H9 (cell line): ENCODE measurements at regions not wholly inside any gene's neighbourhood (a gene's known extent, or its start where the extent isn't known, plus 50 kb on each side); places are given as distances from the start of the nearest gene placed in this dataset.

Source experiments
- DNase-seq: peaks from one replicate; pipeline ENCODE4 v3.0.0-alpha.2; 2017
- H2AFZ ChIP-seq: one replicate; pipeline ENCODE4 v1.6.1; 2013; ENCODE audit warnings: mild to moderate bottlenecking, low read length, control low read depth, moderate library complexity
- H2AK5ac ChIP-seq: 2 replicates; pipeline ENCODE4 v1.6.1; 2013; ENCODE audit warnings: low read length, control low read depth, mixed read lengths; ENCODE audit not compliant: insufficient read length
- H2BK120ac ChIP-seq: one replicate; pipeline ENCODE4 v1.6.1; 2013; ENCODE audit warnings: low read depth, mild to moderate bottlenecking, low read length, control low read depth, inconsistent platforms; ENCODE audit not compliant: poor library complexity, severe bottlenecking
- H2BK12ac ChIP-seq: 2 replicates; pipeline ENCODE4 v1.6.1; 2013; ENCODE audit warnings: low read length, control low read depth, mixed read lengths, low read depth; ENCODE audit not compliant: insufficient read length
- H2BK15ac ChIP-seq: 2 replicates; pipeline ENCODE4 v1.6.1; 2013; ENCODE audit warnings: low read depth, low read length, control low read depth
- H2BK20ac ChIP-seq: one replicate; pipeline ENCODE4 v1.6.1; 2013; ENCODE audit warnings: low read depth, mild to moderate bottlenecking, low read length, control low read depth, inconsistent platforms; ENCODE audit not compliant: poor library complexity, severe bottlenecking
- H2BK5ac ChIP-seq: 2 replicates; pipeline ENCODE4 v1.6.1; 2013; ENCODE audit warnings: low read length, control low read depth, mixed read lengths; ENCODE audit not compliant: insufficient read length
- H3K14ac ChIP-seq: 2 replicates; pipeline ENCODE4 v1.6.1; 2013; ENCODE audit warnings: low read length, control low read depth; ENCODE audit not compliant: insufficient read depth
- H3K18ac ChIP-seq: 2 replicates; pipeline ENCODE4 v1.6.1; 2013; ENCODE audit warnings: low read depth, mild to moderate bottlenecking, mixed read lengths, low read length, control low read depth; ENCODE audit not compliant: insufficient read length
- H3K23ac ChIP-seq: 2 replicates; pipeline ENCODE4 v1.6.1; 2013; ENCODE audit warnings: low read length, control low read depth, mixed read lengths, low read depth; ENCODE audit not compliant: insufficient read length
- H3K23me2 ChIP-seq: 2 replicates; pipeline ENCODE4 v1.6.1; 2013; ENCODE audit warnings: low read depth, mild to moderate bottlenecking, mixed read lengths, low read length, control low read depth; ENCODE audit not compliant: insufficient read length, poor library complexity, severe bottlenecking
- H3K27ac ChIP-seq: 2 replicates; pipeline ENCODE4 v1.5.1; 2013; ENCODE audit warnings: low read length, control low read depth, mixed read lengths, low read depth; ENCODE audit not compliant: insufficient read length
- H3K27me3 ChIP-seq: 2 replicates; pipeline ENCODE4 v1.6.1; 2013; ENCODE audit warnings: low read length, control low read depth, inconsistent platforms; ENCODE audit not compliant: insufficient read depth
- H3K4ac ChIP-seq: 2 replicates; pipeline ENCODE4 v1.6.1; 2013; ENCODE audit warnings: low read depth, mild to moderate bottlenecking, control low read depth, inconsistent platforms, low read length, moderate library complexity
- H3K4me1 ChIP-seq: 2 replicates; pipeline ENCODE4 v1.6.1; 2013; ENCODE audit warnings: low read length, control low read depth, inconsistent platforms; ENCODE audit not compliant: insufficient read depth
- H3K4me2 ChIP-seq: 2 replicates; pipeline ENCODE4 v1.6.1; 2013; ENCODE audit warnings: low read length, control low read depth, mixed read lengths; ENCODE audit not compliant: insufficient read length, insufficient read depth
- H3K56ac ChIP-seq: 2 replicates; pipeline ENCODE4 v1.6.1; 2013; ENCODE audit warnings: low read depth, mild to moderate bottlenecking, mixed read lengths, low read length, control low read depth; ENCODE audit not compliant: insufficient read length
- H3K79me1 ChIP-seq: 2 replicates; pipeline ENCODE4 v1.6.1; 2013; ENCODE audit warnings: low read depth, mild to moderate bottlenecking, moderate library complexity, low read length, control low read depth, inconsistent platforms; ENCODE audit not compliant: insufficient read depth, poor library complexity, severe bottlenecking
- H3K79me2 ChIP-seq: 2 replicates; pipeline ENCODE4 v1.6.1; 2013; ENCODE audit warnings: low read length, control low read depth, inconsistent platforms; ENCODE audit not compliant: insufficient read depth
- H3K9ac ChIP-seq: 2 replicates; pipeline ENCODE4 v1.6.1; 2013; ENCODE audit warnings: low read length, control low read depth, mixed read lengths; ENCODE audit not compliant: insufficient read length; ENCODE audit errors: extremely low read depth
- H3K9me3 ChIP-seq: one replicate; pipeline ENCODE4 v1.6.1; 2013; ENCODE audit warnings: low read depth, low read length, inconsistent platforms; ENCODE audit not compliant: control insufficient read depth
- H3T11ph ChIP-seq: one replicate; pipeline ENCODE4 v1.6.1; 2013; ENCODE audit warnings: mild to moderate bottlenecking, low read length, control low read depth, inconsistent platforms
- H4K20me1 ChIP-seq: one replicate; pipeline ENCODE4 v1.6.1; 2013; ENCODE audit not compliant: control insufficient read depth, insufficient read length, insufficient read depth
- H4K5ac ChIP-seq: 2 replicates; pipeline ENCODE4 v1.6.1; 2013; ENCODE audit warnings: low read depth, mild to moderate bottlenecking, mixed read lengths, low read length, control low read depth; ENCODE audit not compliant: insufficient read length
- H4K8ac ChIP-seq: replicated peaks from 2 replicates; pipeline ENCODE4 v1.6.1; 2013; ENCODE audit warnings: low read length, control low read depth, mixed read lengths, low read depth; ENCODE audit not compliant: insufficient read length
- H4K91ac ChIP-seq: 2 replicates; pipeline ENCODE4 v1.6.1; 2013; ENCODE audit warnings: low read depth, mild to moderate bottlenecking, moderate library complexity, mixed read lengths, low read length, control low read depth; ENCODE audit not compliant: insufficient read length
- H3K27ac Mint-ChIP-seq, 3 experiments: 2 replicates in 2 of 3; 3 replicates in 1 of 3; pipeline ENCODE4 v1.8.0; 2020 to 2021; ENCODE audit warnings: mixed read lengths in 3 of 3, mild to moderate bottlenecking in 1 of 3, moderate library complexity in 1 of 3
- H3K27me3 Mint-ChIP-seq: 2 replicates; pipeline ENCODE4 v1.8.0; 2021; ENCODE audit warnings: low read depth, mild to moderate bottlenecking, moderate library complexity, mixed read lengths
- H3K36me3 Mint-ChIP-seq, 3 experiments: 2 replicates in 2 of 3; 3 replicates in 1 of 3; pipeline ENCODE4 v1.8.0; 2020 to 2021; ENCODE audit warnings: low read depth in 3 of 3, mixed read lengths in 3 of 3; ENCODE audit not compliant: insufficient read depth in 1 of 3
- H3K4me1 Mint-ChIP-seq, 2 experiments: 2 replicates each; pipeline ENCODE4 v1.8.0; 2020; ENCODE audit warnings: mixed read lengths in 2 of 2
- H3K4me3 Mint-ChIP-seq, 2 experiments: 2 replicates in 1 of 2; 3 replicates in 1 of 2; pipeline ENCODE4 v1.8.0; 2020 to 2021; ENCODE audit warnings: mild to moderate bottlenecking in 2 of 2, mixed read lengths in 2 of 2, moderate library complexity in 1 of 2
- H3K9me3 Mint-ChIP-seq, 2 experiments: 2 replicates in 1 of 2; 3 replicates in 1 of 2; pipeline ENCODE4 v1.8.0; 2020; ENCODE audit warnings: mild to moderate bottlenecking in 2 of 2, mixed read lengths in 2 of 2, moderate library complexity in 1 of 2
- WGBS: extraction: QIAGEN DNeasy Blood & Tissue Kit; methylation state at CpG from one replicate; pipeline ENCODE4 v1.1.7; 2013; ENCODE audit warnings: missing lambda C conversion rate, low lambda C conversion rate, mixed read lengths; ENCODE audit not compliant: insufficient read length; ENCODE audit errors: extremely low coverage; 5-methylcytosine and 5-hydroxymethylcytosine counted together
- TF ChIP-seq, protein P1 (sequence below): fragments of 200-600 bp; sonication (generic); conservative IDR thresholded peaks from 3 replicates; pipeline ENCODE4 v1.8.0; 2021; ENCODE audit warnings: antibody characterized with exemption, mild to moderate bottlenecking

DNA sequence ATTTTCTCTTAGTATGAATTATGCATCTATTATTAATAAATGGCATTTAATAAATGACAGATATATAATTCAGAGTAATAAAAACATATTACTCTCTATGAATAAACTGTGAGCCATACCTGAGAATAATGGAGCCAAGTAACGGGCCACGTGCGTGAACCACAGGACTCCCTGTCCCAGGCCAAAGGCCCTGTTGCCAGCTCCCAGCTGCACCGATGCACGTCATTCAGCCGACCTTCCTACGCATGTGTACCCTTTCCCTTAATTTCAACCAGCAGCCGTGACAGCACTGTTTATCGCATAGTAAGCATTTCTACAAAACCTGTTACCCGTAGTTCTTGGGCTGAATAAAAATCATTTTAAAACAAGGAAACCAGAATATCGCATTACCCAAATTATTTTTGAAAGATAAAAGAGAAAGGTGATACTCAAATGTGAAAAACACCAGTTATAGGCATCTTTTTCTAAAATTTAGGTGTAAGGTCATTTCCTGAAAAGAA, 827.2 kb upstream of the FRG1 start:
- no peak overlapping the region for H2BK120ac ChIP-seq
- Mint-ChIP-seq H3K27ac (no peak overlapping the region), H3K36me3 (peaks cover 0 to 10% (median 0%) of the 10 kb centered on the region in 3 experiments; a peak in 5 of 7 replicates), H3K9me3 (peaks cover 2 to 7% of the 10 kb centered on the region in 2 experiments; a peak in 4 of 5 replicates), H3K4me1 (peaks cover 8 to 9% of the 10 kb centered on the region in 2 experiments; a peak in 2 of 4 replicates), H3K27me3 (0 out of 2 replicates have a peak, but pooled peaks cover 5% of the 10 kb centered on the region), H3K4me3 (no peak overlapping the region)
- H2AK5ac ChIP-seq: no peak overlapping the region
- H3K4ac ChIP-seq: no peak overlapping the region
- no peak overlapping the region for H3K18ac ChIP-seq
- H3K9ac ChIP-seq: no peak overlapping the region
- H2AFZ ChIP-seq: no peak overlapping the region
- H3K23ac ChIP-seq: no peak overlapping the region
- no peaks in the 10 kb centered on the region for H3K79me1 ChIP-seq
- no peak overlapping the region for H4K91ac ChIP-seq
- no peak for DNase-seq
- no peaks in the 10 kb centered on the region for H3K79me2 ChIP-seq
- H4K5ac ChIP-seq: no peak overlapping the region
- H2BK12ac ChIP-seq: no peak overlapping the region
- no peak overlapping the region for H3T11ph ChIP-seq
- H3K14ac ChIP-seq: no peak overlapping the region
- H3K4me2 ChIP-seq: no peak overlapping the region
- WGBS: no CpG with 5 or more reads among the region's 11 CpGs
- no peak overlapping the region for H4K8ac ChIP-seq
- H2BK15ac ChIP-seq: no peak overlapping the region
- H3K27me3 ChIP-seq: no peaks in the 10 kb centered on the region
- no peaks in the 10 kb centered on the region for H3K23me2 ChIP-seq
- no peaks in the 10 kb centered on the region for H4K20me1 ChIP-seq
- no peak overlapping the region for H2BK20ac ChIP-seq
- no peaks in the 10 kb centered on the region for H3K4me1 ChIP-seq
- H3K27ac ChIP-seq: no peak overlapping the region
- no peak overlapping the region for H2BK5ac ChIP-seq
- no peaks in the 10 kb centered on the region for H3K9me3 ChIP-seq
- TF ChIP-seq, protein P1, sequence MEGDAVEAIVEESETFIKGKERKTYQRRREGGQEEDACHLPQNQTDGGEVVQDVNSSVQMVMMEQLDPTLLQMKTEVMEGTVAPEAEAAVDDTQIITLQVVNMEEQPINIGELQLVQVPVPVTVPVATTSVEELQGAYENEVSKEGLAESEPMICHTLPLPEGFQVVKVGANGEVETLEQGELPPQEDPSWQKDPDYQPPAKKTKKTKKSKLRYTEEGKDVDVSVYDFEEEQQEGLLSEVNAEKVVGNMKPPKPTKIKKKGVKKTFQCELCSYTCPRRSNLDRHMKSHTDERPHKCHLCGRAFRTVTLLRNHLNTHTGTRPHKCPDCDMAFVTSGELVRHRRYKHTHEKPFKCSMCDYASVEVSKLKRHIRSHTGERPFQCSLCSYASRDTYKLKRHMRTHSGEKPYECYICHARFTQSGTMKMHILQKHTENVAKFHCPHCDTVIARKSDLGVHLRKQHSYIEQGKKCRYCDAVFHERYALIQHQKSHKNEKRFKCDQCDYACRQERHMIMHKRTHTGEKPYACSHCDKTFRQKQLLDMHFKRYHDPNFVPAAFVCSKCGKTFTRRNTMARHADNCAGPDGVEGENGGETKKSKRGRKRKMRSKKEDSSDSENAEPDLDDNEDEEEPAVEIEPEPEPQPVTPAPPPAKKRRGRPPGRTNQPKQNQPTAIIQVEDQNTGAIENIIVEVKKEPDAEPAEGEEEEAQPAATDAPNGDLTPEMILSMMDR: no peak
- no peak overlapping the region for H3K56ac ChIP-seq
